ENCODE measurements at regions not wholly inside any gene's neighbourhood (a gene's known extent, or its start where the extent isn't known, plus 50 kb on each side); places are given as distances from the start of the nearest gene placed in this dataset.
"Not testable (repeated sequence)": the region's sequence is repeated elsewhere in the genome, so short reads cannot be mapped to it uniquely, and the experiment has no call there.

GRCh38 chr2:37782721-37783371 is 111.4 kb upstream of the CDC42EP3 start:
- DNase-seq, result no peak

GRCh38 chr2:37783545-37783944 is 112.1 kb upstream of the CDC42EP3 start:
- DNase-seq, result no peak

- DNase-seq, result no peak
Observed at GRCh38 chr2:37784071-37784758, 112.8 kb upstream of the CDC42EP3 start.

GRCh38 chr2:37784759-37785149 is 113.3 kb upstream of the CDC42EP3 start:
- no peak for DNase-seq

- DNase-seq, result no peak
Observed at GRCh38 chr2:37786191-37786698, 114.8 kb upstream of the CDC42EP3 start.

GRCh38 chr2:37786854-37787253 is 115.4 kb upstream of the CDC42EP3 start:
- no peak for DNase-seq

GRCh38 chr2:37788602-37789209 is 117.3 kb upstream of the CDC42EP3 start:
- DNase-seq, result no peak

GRCh38 chr2:37790019-37790418 is 118.6 kb upstream of the CDC42EP3 start:
- DNase-seq, result no peak

GRCh38 chr2:37790462-37790861 is 119.0 kb upstream of the CDC42EP3 start:
- no peak for DNase-seq

GRCh38 chr2:37792366-37792765 is 120.9 kb upstream of the CDC42EP3 start:
- DNase-seq, result no peak

GRCh38 chr2:37793004-37793403 is 121.6 kb upstream of the CDC42EP3 start:
- no peak for DNase-seq

- no peak for DNase-seq
Observed at GRCh38 chr2:37794717-37795116, 123.3 kb upstream of the CDC42EP3 start.

GRCh38 chr2:37795456-37795855 is 124.0 kb upstream of the CDC42EP3 start:
- DNase-seq, result no peak

GRCh38 chr2:37795938-37796337 is 124.5 kb upstream of the CDC42EP3 start:
- DNase-seq, result no peak

- no peak for DNase-seq
Observed at GRCh38 chr2:37796481-37796880, 125.0 kb upstream of the CDC42EP3 start.

- DNase-seq, result no peak
Observed at GRCh38 chr2:37797081-37797480, 125.6 kb upstream of the CDC42EP3 start.

GRCh38 chr2:37798315-37799005 is 126.6 kb upstream of the RMDN2 start:
- DNase-seq, result no peak

- no peak for DNase-seq
Observed at GRCh38 chr2:37800176-37800858, 124.8 kb upstream of the RMDN2 start.

- DNase-seq, result no peak
Observed at GRCh38 chr2:37802211-37802752, 122.8 kb upstream of the RMDN2 start.

- DNase-seq, result no peak
Observed at GRCh38 chr2:37802899-37803379, 122.1 kb upstream of the RMDN2 start.

- not testable (repeated sequence) for DNase-seq
Observed at GRCh38 chr2:37806004-37806403, 119.1 kb upstream of the RMDN2 start.

GRCh38 chr2:37809525-37809924 is 115.6 kb upstream of the RMDN2 start:
- no peak for DNase-seq

Measured in right kidney (tissue), 1 donor.